GM12878 (cell line): ENCODE measurements at regions not wholly inside any gene's neighbourhood (a gene's known extent, or its start where the extent isn't known, plus 50 kb on each side); places are given as distances from the start of the nearest gene placed in this dataset.

Source experiments
- BACH1 ChIP-seq: fragments of 450-650 bp; IDR thresholded peaks from 2 replicates; pipeline ENCODE4 v1.6.1; 2017; ENCODE audit warnings: mild to moderate bottlenecking, borderline replicate concordance
- CREB1 ChIP-seq: IDR thresholded peaks from 2 replicates; pipeline ENCODE4 v1.6.1; 2012; ENCODE audit warnings: low read depth, mild to moderate bottlenecking, inconsistent platforms
- DPF2 ChIP-seq: fragments of 450-650 bp; IDR thresholded peaks from 2 replicates; pipeline ENCODE4 v1.6.1; 2017; ENCODE audit warnings: mild to moderate bottlenecking
- EED ChIP-seq: sonication (generic); IDR thresholded peaks from 2 replicates; pipeline ENCODE4 v1.6.1; 2016; ENCODE audit warnings: antibody characterized with exemption, low read depth
- FOXK2 ChIP-seq: fragments of 450-650 bp; IDR thresholded peaks from 2 replicates; pipeline ENCODE4 v1.6.1; 2017; ENCODE audit warnings: mild to moderate bottlenecking, moderate library complexity
- IRF3 ChIP-seq: fragments of 450-650 bp; IDR thresholded peaks from 2 replicates; pipeline ENCODE4 v1.6.1; 2014; ENCODE audit warnings: mild to moderate bottlenecking
- RBBP5 ChIP-seq: fragments of 200-600 bp; sonication (generic); conservative IDR thresholded peaks from 2 replicates; pipeline ENCODE4 v1.6.1; 2016
- RELA ChIP-seq: fragments of 450-650 bp; IDR thresholded peaks from 2 replicates; pipeline ENCODE4 v1.8.0; 2014; ENCODE audit warnings: borderline replicate concordance; ENCODE audit not compliant: partially characterized antibody
- RFX5 ChIP-seq: IDR thresholded peaks from 2 replicates; pipeline ENCODE4 v1.6.1; 2011; ENCODE audit warnings: low read depth, low read length, improper control_type of control experiment
- TCF12 ChIP-seq: IDR thresholded peaks from 2 replicates; pipeline ENCODE4 v1.6.1; 2011; ENCODE audit warnings: low read depth, mild to moderate bottlenecking, low read length
- ZNF592 ChIP-seq: fragments of 450-650 bp; IDR thresholded peaks from 2 replicates; pipeline ENCODE4 v1.6.1; 2017; ENCODE audit warnings: mild to moderate bottlenecking, moderate library complexity

- TF ChIP-seq IRF3 (no peak), ZNF592 (no peak), RELA (no peak), TCF12 (no peak), RBBP5 (no peak), CREB1 (no peak), DPF2 (no peak), BACH1 (no peak), FOXK2 (no peak), EED (no peak), RFX5 (no peak)
- TF ChIP-seq, all 136 proteins: peak for 0
Measured at GRCh38 chr1:22204057-22204840, 61.4 kb upstream of the WNT4 start (continued).
